ENCODE measurements at regions not wholly inside any gene's neighbourhood (a gene's known extent, or its start where the extent isn't known, plus 50 kb on each side); places are given as distances from the start of the nearest gene placed in this dataset.

GRCh38 chr14:76669770-76670169, 91.5 kb upstream of the VASH1 start:
- TF ChIP-seq CTCF (IDR thresholded peaks at IDR 0.05; ENCODE audit: poor library complexity, severe bottlenecking) (no peak), EZH2 (IDR thresholded peaks at IDR 0.05; ENCODE audit: borderline replicate concordance, insufficient read depth, low read length, poor library complexity, severe bottlenecking) (no peak), EP300 (conservative IDR thresholded peaks at IDR 0.05; ENCODE audit: poor library complexity, severe bottlenecking) (no peak)

All from neural cell (in vitro differentiated cells).